GM21423 (cell line): ENCODE measurements at regions not wholly inside any gene's neighbourhood (a gene's known extent, or its start where the extent isn't known, plus 50 kb on each side); places are given as distances from the start of the nearest gene placed in this dataset.

Experiments
- ATAC-seq: cut with Tn5 transposase; IDR thresholded peaks from one replicate; pipeline ENCODE4 v1.9.1; 2021; ENCODE audit warnings: mild to moderate bottlenecking, moderate library complexity; ENCODE audit not compliant: unreplicated experiment

GRCh38 chr7:85529831-85530230 lies 343.0 kb upstream of the SEMA3D start:
- ATAC-seq = no peak

- ATAC-seq = no peak
Measured at GRCh38 chr7:85529201-85529600, 342.3 kb upstream of the SEMA3D start.

DNA sequence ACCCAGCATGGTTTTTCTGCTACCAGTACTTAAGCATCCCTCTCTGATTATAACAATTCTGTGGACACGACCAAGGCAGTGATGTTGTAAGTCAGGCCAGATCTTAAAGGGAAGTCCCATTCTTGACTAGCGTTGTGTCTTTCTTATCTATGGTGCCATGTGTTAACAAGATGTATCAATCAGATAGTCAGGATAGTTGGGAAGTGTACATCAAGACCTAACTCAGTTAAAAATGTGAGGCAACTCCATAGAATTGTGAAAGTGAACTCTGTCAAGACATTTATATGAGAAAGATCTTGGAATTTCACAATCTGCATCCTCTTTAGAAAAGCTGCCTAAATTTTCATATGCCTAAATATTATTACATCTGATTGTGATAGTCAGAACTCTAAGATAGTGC lies 341.7 kb upstream of the SEMA3D start:
- ATAC-seq = no peak

DNA sequence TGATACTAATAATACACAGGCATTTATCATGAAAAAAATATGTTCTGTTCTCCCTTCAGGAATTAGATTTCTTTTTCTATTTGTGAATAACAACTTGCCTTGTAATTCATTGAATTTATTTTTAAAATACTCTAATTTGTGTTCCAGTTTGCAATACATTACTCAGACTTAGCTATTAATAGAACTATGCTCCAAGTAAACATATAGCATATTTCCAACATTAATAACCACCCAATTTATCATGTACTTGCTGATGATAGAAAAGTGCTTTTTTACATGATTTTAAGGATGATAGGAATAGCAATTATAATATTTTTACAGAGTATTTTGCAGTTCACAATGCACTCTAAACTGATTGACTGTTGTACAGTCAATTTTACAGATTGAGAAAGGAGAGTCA lies 338.8 kb upstream of the SEMA3D start:
- ATAC-seq = no peak

DNA sequence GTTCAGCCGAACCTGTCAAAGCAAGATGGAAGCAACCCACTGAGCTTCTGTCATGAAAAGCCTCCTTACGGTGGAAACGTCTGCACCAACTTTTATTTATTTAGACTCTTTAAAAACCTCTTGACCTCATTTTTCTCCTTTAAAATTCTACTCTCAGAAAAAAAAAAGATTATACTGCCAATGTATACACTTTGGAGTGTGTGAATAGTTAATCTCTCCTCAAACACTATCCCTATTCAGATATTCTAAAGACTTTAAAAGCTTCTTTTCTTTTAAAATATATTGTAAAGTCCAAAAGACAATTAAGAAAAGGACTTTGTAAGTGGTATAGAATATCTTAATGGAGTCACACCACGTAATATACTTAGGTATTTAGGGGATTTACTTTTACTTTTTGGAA lies 335.2 kb upstream of the SEMA3D start:
- no peak for ATAC-seq

- no peak for ATAC-seq
Measured at GRCh38 chr7:85521108-85521694, 334.3 kb upstream of the SEMA3D start.

DNA sequence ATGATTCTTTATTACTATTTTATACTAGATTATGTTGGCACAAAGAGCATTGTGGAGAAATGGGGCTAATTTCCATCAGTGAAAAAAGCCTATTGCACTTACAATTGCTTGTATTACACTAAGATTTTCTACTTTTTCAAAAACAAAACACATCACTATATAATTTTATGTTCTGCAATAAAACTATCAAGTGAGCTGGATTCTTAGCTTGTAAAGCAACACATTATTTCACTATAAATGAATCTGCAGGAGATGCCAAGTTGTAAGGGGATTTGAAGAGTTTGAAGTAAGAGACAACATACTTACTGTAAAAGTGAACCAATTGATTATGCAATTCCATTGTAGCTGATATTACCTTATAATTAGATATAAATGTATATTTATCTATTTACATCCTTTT lies 333.3 kb upstream of the SEMA3D start:
- ATAC-seq = no peak

- no peak for ATAC-seq
Measured at GRCh38 chr7:85516675-85517074, 329.8 kb upstream of the SEMA3D start.

- no peak for ATAC-seq
Measured at GRCh38 chr7:85512790-85513189, 325.9 kb upstream of the SEMA3D start.

GRCh38 chr7:85510287-85510686 lies 323.4 kb upstream of the SEMA3D start:
- no peak for ATAC-seq

DNA sequence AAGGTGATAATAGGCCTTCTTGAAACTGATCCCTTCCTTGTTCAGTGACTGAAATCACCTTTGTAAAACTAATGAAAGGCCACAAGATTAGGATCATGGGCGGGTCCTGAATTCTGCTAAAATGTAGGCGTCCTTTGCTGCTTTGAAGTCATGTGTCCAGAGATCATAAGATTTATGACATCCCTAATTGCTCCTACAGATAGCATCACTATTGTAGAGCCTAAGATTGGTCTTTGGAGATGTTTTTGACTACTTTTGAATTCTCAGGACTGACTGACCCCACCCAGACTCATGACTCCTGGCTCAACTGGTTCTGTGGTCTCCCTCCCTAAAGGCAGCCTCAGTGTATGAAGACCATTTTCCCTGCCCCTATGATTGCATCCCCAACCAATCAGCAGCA lies 322.6 kb upstream of the SEMA3D start:
- ATAC-seq = no peak

- no peak for ATAC-seq
Measured at GRCh38 chr7:85508642-85509410, 322.0 kb upstream of the SEMA3D start.

GRCh38 chr7:85498031-85498430 lies 311.2 kb upstream of the SEMA3D start:
- no peak for ATAC-seq

DNA sequence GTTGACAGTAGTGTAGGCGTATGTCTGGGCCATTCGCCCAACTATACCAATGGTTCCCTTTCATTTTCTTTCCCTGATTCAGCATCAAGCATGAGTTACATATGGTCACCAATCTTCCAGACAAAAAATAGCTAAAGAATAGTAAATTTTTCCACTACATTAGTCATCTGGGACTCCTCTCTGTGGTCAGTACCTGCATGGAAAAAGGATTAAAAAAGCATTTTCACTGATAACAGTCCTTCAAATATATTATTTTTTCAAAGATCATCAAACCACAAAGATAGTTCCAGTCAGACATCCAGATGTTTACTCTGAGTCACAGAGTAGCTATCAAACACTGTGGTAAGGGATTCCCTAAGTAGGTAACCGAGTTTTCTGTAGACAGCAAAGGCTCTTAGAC lies 302.6 kb upstream of the SEMA3D start:
- ATAC-seq = no peak

DNA sequence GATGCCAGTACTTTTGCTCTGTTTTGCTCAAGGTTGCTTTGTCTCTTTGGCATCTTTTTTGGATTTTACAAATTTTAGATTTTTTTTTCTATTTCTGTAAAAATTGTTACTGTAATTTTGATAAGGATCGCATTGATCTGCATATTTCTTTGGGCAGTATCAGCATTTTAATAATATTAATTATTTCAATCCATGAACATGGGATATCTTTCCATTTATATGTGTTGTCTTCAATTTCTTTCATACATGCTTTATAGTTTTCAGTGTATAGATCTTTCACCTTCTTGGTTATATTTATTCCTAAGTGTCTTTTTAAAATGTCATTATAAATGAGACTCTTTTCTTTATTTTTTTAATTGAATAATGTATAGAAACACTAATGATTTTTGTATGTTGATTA lies 301.6 kb upstream of the SEMA3D start:
- ATAC-seq = no peak

GRCh38 chr7:85483177-85483576 lies 296.3 kb upstream of the SEMA3D start:
- no peak for ATAC-seq

- no peak for ATAC-seq
Measured at GRCh38 chr7:85480666-85481065, 293.8 kb upstream of the SEMA3D start.

GRCh38 chr7:85479918-85480643 lies 293.2 kb upstream of the SEMA3D start:
- ATAC-seq = no peak

GRCh38 chr7:85478530-85478929 lies 291.7 kb upstream of the SEMA3D start:
- ATAC-seq = no peak

GRCh38 chr7:85475476-85475875 lies 288.6 kb upstream of the SEMA3D start:
- no peak for ATAC-seq

GRCh38 chr7:85475071-85475470 lies 288.2 kb upstream of the SEMA3D start:
- no peak for ATAC-seq

DNA sequence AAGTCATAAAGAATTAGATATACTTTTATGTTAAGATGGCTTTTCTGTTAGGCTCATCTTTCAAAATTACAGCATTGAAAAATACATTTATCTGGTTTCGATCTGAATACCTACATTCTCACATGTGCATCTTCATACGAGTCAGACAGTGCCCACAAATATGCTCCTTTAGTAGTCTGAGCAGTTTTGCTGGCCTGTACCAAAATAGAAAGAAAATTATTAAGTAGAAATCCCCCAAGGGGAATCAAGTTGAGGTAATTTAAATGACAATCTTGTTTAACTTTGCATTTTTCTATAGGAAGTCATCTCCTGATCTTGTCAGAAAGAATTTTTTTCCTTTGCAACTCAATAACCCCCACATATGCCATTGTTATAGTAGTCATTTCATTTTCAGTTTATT lies 287.4 kb upstream of the SEMA3D start:
- peak; percentile 45 for ATAC-seq
